Breast epithelium (tissue), 3 donors: ENCODE measurements at regions not wholly inside any gene's neighbourhood (a gene's known extent, or its start where the extent isn't known, plus 50 kb on each side); places are given as distances from the start of the nearest gene placed in this dataset.

ENCODE experiments used
- CTCF ChIP-seq, 3 donors: fragments of 450-650 bp; IDR thresholded peaks; one replicate each; pipeline ENCODE4 v1.5.1; 2016 to 2017; ENCODE audit warnings: antibody characterized with exemption in 3 of 3, mild to moderate bottlenecking in 3 of 3, moderate library complexity in 3 of 3
- POLR2A ChIP-seq: fragments of 450-650 bp; IDR thresholded peaks from one replicate; pipeline ENCODE4 v1.6.1; 2016; ENCODE audit warnings: antibody characterized with exemption, mild to moderate bottlenecking, moderate library complexity

GRCh38 chr9:106669835-106670234, 193.1 kb upstream of the ZNF462 start:
- TF ChIP-seq CTCF (IDR thresholded peaks at IDR 0.05), result no peak
- TF ChIP-seq POLR2A, result no peak
